OCI-LY3 (cell line): ENCODE measurements at regions not wholly inside any gene's neighbourhood (a gene's known extent, or its start where the extent isn't known, plus 50 kb on each side); places are given as distances from the start of the nearest gene placed in this dataset.

Source experiments
- CTCF ChIP-seq: fragments of 200-600, 300-600 bp; sonication (generic); IDR thresholded peaks from 2 replicates; pipeline ENCODE4 v1.5.1; 2014; ENCODE audit warnings: antibody characterized with exemption, low read length, low read depth
- EZH2phosphoT487 ChIP-seq: fragments of 200-600 bp; shearing (Covaris generic); IDR thresholded peaks from 2 replicates; pipeline ENCODE4 v1.6.1; 2018; ENCODE audit warnings: antibody characterized with exemption, mixed run types, low read depth

GRCh38 chr11:70762810-70763209, 364.5 kb downstream of the CTTN start:
- TF ChIP-seq CTCF (no peak), EZH2phosphoT487 (no peak)
